ENCODE measurements at regions not wholly inside any gene's neighbourhood (a gene's known extent, or its start where the extent isn't known, plus 50 kb on each side); places are given as distances from the start of the nearest gene placed in this dataset.
"Not testable (repeated sequence)": the region's sequence is repeated elsewhere in the genome, so short reads cannot be mapped to it uniquely, and the experiment has no call there.

DNA sequence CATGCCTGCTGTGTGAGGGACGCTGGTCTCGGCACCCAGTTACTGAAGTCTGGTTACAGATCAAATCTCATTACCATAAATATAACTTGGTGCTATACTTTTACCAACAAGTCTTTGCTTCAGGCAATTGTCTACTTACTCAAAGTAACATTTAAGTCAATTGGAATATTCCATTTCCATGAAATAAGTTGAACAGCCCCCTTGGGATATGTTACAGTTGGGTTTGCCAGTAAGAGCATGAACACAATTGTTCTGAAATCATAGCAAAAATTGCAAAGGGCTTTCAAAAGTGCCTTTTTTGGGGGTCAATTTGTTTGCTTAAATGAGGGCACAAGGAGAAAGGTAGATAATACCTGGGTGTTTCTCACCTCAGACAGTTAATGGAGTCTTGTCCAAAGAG, 170.9 kb upstream of the EXOC2 start:
- H3K36me3 ChIP-seq = no peaks in the 10 kb centered on the region
- no peaks in the 10 kb centered on the region; the same call in 1 of the 2 replicates for H3K9me3 ChIP-seq (replicated peaks)
- peaks cover 41% of the 10 kb centered on the region for H3K4me1 ChIP-seq (replicated peaks)
- peak overlapping the region; percentile 84 for H3K27ac ChIP-seq
- no peaks in the 10 kb centered on the region for H3K27me3 ChIP-seq (replicated peaks)
- peak in 1 of 2 experiments; percentile 34 for DNase-seq (ENCODE audit: low read depth in 1 of 2, low spot score in 2 of 2)
- no peak overlapping the region for H3K4me3 ChIP-seq

DNA sequence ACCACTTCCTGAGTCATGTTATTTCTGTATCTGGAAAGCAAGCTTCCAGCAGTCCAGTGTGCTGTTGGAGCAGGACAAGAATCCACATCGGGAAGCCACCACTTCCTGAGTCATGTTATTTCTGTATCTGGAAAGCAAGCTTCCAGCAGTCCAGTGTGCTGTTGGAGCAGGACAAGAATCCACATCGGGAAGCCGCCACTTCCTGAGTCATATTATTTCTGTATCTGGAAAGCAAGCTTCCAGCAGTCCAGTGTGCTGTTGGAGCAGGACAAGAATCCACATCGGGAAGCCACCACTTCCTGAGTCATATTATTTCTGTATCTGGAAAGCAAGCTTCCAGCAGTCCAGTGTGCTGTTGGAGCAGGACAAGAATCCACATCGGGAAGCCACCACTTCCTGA, 170.2 kb upstream of the EXOC2 start:
- H3K36me3 ChIP-seq; H3K9me3 ChIP-seq (replicated peaks); DNase-seq (ENCODE audit: low read depth in 1 of 2, low spot score in 2 of 2); H3K27ac ChIP-seq; H3K4me3 ChIP-seq; H3K27me3 ChIP-seq (replicated peaks): not testable (repeated sequence)
- peaks cover 41% of the 10 kb centered on the region for H3K4me1 ChIP-seq (replicated peaks)

DNA sequence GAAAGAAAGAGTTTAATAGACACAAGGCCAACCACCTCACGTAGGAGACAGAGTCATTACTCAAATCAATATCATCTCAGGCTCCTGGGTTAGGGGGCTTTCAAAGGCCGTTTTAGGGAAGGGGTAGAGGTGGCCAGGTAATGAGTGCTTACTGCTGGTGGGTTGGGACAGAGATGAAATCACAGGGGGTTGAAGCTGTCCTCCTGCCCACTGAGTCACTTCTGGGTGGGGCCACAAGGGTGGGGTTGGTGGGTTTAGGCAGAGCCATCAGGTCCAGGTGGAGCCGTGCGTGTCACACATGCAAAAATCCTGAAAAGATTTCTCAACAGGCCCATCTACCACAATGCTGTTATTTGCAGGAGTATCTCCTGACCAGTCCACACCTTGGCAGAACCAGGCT, 167.0 kb upstream of the EXOC2 start:
- no peak for DNase-seq (ENCODE audit: low read depth in 1 of 2, low spot score in 2 of 2)
- Histone ChIP-seq H3K4me1 (replicated peaks) (peaks cover 33% of the 10 kb centered on the region), H3K4me3 (no peak overlapping the region), H3K27me3 (replicated peaks) (no peaks in the 10 kb centered on the region), H3K36me3 (no peaks in the 10 kb centered on the region), H3K9me3 (replicated peaks) (no peaks in the 10 kb centered on the region), H3K27ac (no peak overlapping the region)

- Histone ChIP-seq H3K27me3 (replicated peaks) (no peaks in the 10 kb centered on the region), H3K4me3 (peak overlapping the region; percentile 22), H3K9me3 (replicated peaks) (no peaks in the 10 kb centered on the region), H3K4me1 (replicated peaks) (peaks cover 26% of the 10 kb centered on the region), H3K27ac (peak overlapping the region; percentile 89), H3K36me3 (no peaks in the 10 kb centered on the region)
- peak; percentile 87 to 91 for DNase-seq (ENCODE audit: low read depth in 1 of 2, low spot score in 2 of 2)
Observed at GRCh38 chr6:854406-855118, 161.6 kb upstream of the EXOC2 start.

DNA sequence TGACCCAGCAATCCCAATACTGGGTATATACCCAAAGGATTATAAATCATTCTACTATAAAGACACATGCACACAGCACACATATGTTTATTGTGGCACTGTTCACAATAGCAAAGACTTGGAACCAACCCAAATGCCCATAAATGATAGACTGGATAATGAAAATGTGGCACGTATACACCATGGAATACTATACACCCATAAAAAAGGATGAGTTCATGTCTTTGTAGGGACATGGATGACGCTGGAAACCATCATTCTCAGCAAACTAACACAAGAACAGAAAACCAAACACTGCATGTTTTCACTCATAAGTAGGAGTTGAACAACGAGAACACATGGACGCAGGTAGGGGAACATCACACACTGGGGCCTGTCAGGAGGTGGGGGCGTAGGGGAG, 159.3 kb upstream of the EXOC2 start:
- H3K27me3 ChIP-seq (replicated peaks); H3K36me3 ChIP-seq; H3K4me3 ChIP-seq; H3K27ac ChIP-seq; H3K9me3 ChIP-seq (replicated peaks); DNase-seq (ENCODE audit: low read depth in 1 of 2, low spot score in 2 of 2): not testable (repeated sequence)
- peaks cover 31% of the 10 kb centered on the region for H3K4me1 ChIP-seq (replicated peaks)

- Histone ChIP-seq H3K27me3 (replicated peaks) (no peaks in the 10 kb centered on the region), H3K4me3 (no peak overlapping the region), H3K27ac (no peak overlapping the region), H3K36me3 (no peaks in the 10 kb centered on the region), H3K4me1 (replicated peaks) (peaks cover 17% of the 10 kb centered on the region), H3K9me3 (replicated peaks) (no peaks in the 10 kb centered on the region)
- DNase-seq (ENCODE audit: low read depth in 1 of 2, low spot score in 2 of 2) = no peak
Observed at GRCh38 chr6:849075-849506, 156.2 kb upstream of the EXOC2 start.

DNA sequence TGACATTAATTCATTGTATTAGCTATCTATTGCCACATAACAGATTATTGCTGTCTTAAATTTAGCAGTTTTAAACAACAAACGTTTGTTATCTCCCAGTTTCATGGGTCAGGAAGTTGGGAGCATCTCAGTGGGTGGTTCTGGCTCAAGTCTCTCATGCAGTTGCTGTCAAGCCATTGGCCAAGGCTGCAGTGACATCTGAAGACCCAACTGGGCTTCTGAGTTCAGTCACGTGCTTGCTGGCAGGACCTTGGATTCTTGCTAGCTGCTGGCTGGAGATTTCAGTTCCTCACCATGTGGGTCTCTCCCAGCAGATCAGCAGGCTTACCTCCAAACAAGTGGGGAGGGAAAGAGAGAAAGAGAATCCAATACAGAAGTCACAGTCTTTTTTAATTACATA, 152.6 kb upstream of the EXOC2 start:
- Histone ChIP-seq H3K27ac (no peak overlapping the region), H3K9me3 (replicated peaks) (no peaks in the 10 kb centered on the region), H3K4me3 (no peak overlapping the region), H3K27me3 (replicated peaks) (no peaks in the 10 kb centered on the region), H3K4me1 (replicated peaks) (peaks cover 23% of the 10 kb centered on the region), H3K36me3 (no peaks in the 10 kb centered on the region)
- no peak for DNase-seq (ENCODE audit: low read depth in 1 of 2, low spot score in 2 of 2)

GRCh38 chr6:845101-845500, 152.2 kb upstream of the EXOC2 start:
- Histone ChIP-seq H3K4me1 (replicated peaks) (peaks cover 23% of the 10 kb centered on the region), H3K27me3 (replicated peaks) (no peaks in the 10 kb centered on the region), H3K27ac (no peak overlapping the region), H3K36me3 (no peaks in the 10 kb centered on the region), H3K9me3 (replicated peaks) (no peaks in the 10 kb centered on the region), H3K4me3 (no peak overlapping the region)
- no peak for DNase-seq (ENCODE audit: low read depth in 1 of 2, low spot score in 2 of 2)

DNA sequence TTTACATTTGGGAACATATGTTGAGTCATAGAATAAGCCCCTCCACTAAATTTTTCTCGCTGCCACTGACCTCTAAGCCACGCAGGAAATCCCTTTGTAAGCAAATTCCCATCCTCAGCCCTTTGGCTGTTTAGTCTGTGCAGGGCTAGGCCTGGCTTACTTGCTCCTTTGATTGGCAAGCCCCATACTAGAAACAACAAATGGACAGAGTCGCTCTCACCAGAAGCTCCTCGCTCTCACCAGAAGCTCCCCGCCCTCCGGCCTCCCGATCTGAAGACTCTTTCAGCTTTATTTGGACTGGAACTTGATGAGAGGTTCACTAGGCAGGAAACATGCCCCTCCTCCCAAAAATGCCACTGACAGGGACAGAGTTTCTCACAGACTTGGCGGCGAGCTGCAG, 149.2 kb upstream of the EXOC2 start:
- no peaks in the 10 kb centered on the region for H3K36me3 ChIP-seq
- DNase-seq (ENCODE audit: low read depth in 1 of 2, low spot score in 2 of 2) = peak; percentile 79 to 81
- peaks cover 21% of the 10 kb centered on the region for H3K4me1 ChIP-seq (replicated peaks)
- no peaks in the 10 kb centered on the region for H3K9me3 ChIP-seq (replicated peaks)
- peak overlapping the region; percentile 72 for H3K27ac ChIP-seq
- no peak overlapping the region for H3K4me3 ChIP-seq
- no peaks in the 10 kb centered on the region for H3K27me3 ChIP-seq (replicated peaks)

- Histone ChIP-seq H3K9me3 (replicated peaks) (no peaks in the 10 kb centered on the region), H3K4me3 (no peak overlapping the region), H3K27me3 (replicated peaks) (no peaks in the 10 kb centered on the region), H3K36me3 (no peaks in the 10 kb centered on the region), H3K4me1 (replicated peaks) (peaks cover 27% of the 10 kb centered on the region), H3K27ac (peak overlapping the region; percentile 72)
- no peak for DNase-seq (ENCODE audit: low read depth in 1 of 2, low spot score in 2 of 2)
Observed at GRCh38 chr6:841569-841968, 148.6 kb upstream of the EXOC2 start.

- Histone ChIP-seq H3K9me3 (replicated peaks) (no peaks in the 10 kb centered on the region; the same call in 1 of the 2 replicates), H3K36me3 (no peaks in the 10 kb centered on the region)
Observed at GRCh38 chr6:839201-839600, 146.3 kb upstream of the EXOC2 start.

GRCh38 chr6:837380-837779, 144.4 kb upstream of the EXOC2 start:
- DNase-seq (ENCODE audit: low read depth in 1 of 2, low spot score in 2 of 2) = no peak
- no peak overlapping the region for H3K27ac ChIP-seq
- H3K9me3 ChIP-seq (replicated peaks) = no peaks in the 10 kb centered on the region; the same call in 1 of the 2 replicates
- no peak overlapping the region for H3K4me3 ChIP-seq
- H3K4me1 ChIP-seq (replicated peaks) = peaks cover 44% of the 10 kb centered on the region
- H3K36me3 ChIP-seq = no peaks in the 10 kb centered on the region
- H3K27me3 ChIP-seq (replicated peaks) = no peaks in the 10 kb centered on the region

More at GRCh38 chr6:839201-839600, 146.3 kb upstream of the EXOC2 start:
- no peak overlapping the region for H3K27ac ChIP-seq
- peaks cover 49% of the 10 kb centered on the region for H3K4me1 ChIP-seq (replicated peaks)
- no peak overlapping the region for H3K4me3 ChIP-seq
- no peak for DNase-seq (ENCODE audit: low read depth in 1 of 2, low spot score in 2 of 2)
- no peaks in the 10 kb centered on the region for H3K27me3 ChIP-seq (replicated peaks)

- Histone ChIP-seq H3K4me1 (replicated peaks) (peaks cover 34% of the 10 kb centered on the region), H3K27ac (peak overlapping the region; percentile 35), H3K9me3 (replicated peaks) (no peaks in the 10 kb centered on the region; the same call in 1 of the 2 replicates), H3K36me3 (no peaks in the 10 kb centered on the region), H3K4me3 (no peak overlapping the region), H3K27me3 (replicated peaks) (no peaks in the 10 kb centered on the region)
- peak in 1 of 2 experiments; percentile 25 for DNase-seq (ENCODE audit: low read depth in 1 of 2, low spot score in 2 of 2)
Observed at GRCh38 chr6:836276-836853, 143.4 kb upstream of the EXOC2 start.

- Histone ChIP-seq H3K4me3 (no peak overlapping the region), H3K36me3 (no peaks in the 10 kb centered on the region), H3K9me3 (replicated peaks) (no peaks in the 10 kb centered on the region; the same call in 1 of the 2 replicates), H3K27me3 (replicated peaks) (no peaks in the 10 kb centered on the region), H3K27ac (peak overlapping the region; percentile 35), H3K4me1 (replicated peaks) (peaks cover 33% of the 10 kb centered on the region)
- DNase-seq (ENCODE audit: low read depth in 1 of 2, low spot score in 2 of 2) = peak in 1 of 2 experiments; percentile 63
Observed at GRCh38 chr6:835476-836160, 142.7 kb upstream of the EXOC2 start.

Measured in SJSA1 (cell line).